Stimulated activated CD4-positive, alpha-beta T cell treated with anti-CD3 and anti-CD28 coated beads, Interleukin-15, amount 100 ng/mL, for 24 hours (primary cell): ENCODE measurements at regions not wholly inside any gene's neighbourhood (a gene's known extent, or its start where the extent isn't known, plus 50 kb on each side); places are given as distances from the start of the nearest gene placed in this dataset.
"Not testable (repeated sequence)": the region's sequence is repeated elsewhere in the genome, so short reads cannot be mapped to it uniquely, and the experiment has no call there.

Experiments
- DNase-seq: peaks from one replicate; pipeline ENCODE4 v3.0.0-alpha.2; 2020

DNA sequence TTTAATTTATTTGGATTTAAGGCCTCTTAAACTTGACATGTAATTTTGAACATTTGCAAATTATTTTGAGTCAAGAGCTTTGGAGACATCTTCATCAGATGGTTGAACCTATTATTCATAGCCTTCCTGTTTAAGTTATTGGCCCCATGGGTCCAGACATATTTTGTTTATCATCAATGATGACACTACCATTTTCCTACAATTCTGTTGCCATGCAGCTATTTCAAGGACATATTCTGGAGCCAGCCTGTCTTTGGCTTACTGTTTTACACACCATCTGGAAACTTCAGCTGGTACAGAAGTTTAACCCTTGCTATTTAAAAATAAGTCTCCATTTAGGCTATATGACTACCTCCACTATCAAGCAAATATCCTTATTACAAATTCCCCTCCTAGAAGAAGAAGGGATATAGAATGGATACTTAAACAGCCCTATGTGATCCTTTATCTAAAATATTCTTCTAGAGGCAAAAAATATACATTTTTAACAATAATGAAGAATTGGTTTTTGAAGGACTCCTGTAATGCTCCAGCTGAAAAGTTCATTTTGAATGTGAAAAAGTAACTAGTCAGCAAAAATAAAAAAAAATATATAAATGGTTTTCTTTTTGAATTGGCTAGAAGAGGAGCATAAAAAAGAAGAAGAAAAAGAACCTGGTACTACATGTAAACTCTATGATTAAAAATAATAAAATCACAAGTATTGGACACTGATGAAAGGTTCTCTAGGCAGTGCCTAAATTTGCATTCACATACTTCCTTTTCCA, 544.0 kb upstream of the HS3ST5 start:
- no peak for DNase-seq

DNA sequence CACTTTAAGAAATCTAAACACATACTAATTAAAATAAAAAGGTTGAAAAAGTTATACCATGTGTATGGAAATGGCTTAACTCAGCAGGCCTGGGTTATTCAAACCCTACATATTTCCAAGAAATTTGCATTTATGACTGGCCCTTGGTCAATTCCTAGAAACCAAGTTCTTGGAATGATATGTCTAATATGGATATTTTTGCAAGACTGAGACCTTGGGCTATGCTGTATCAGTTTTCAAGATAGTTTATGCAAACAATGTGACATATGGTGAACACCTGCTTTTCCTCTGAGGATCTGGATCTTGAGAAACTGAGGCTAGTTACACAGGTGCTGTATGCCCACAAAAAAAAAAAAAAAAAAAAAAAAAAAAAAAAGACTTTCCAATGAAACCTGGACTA, 536.9 kb upstream of the HS3ST5 start:
- no peak for DNase-seq

DNA sequence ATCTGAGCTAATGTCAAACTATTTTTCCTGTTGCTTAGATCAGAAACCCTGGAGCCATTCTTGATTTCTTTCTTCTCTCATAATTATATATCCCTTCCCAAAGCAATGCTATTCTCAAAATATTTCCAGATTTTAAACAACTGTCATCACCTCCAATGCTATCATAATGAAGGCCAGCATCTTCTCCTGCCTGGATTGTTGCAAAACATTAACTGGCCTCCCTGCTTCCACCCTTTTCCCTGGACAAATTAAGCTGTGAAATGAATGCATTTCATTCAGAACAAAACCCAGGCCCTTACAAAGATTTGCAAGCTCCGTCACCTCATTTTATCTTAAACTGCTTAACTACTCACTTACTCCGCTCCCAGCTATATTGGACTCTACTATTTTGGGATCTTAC, 535.3 kb upstream of the HS3ST5 start:
- DNase-seq: no peak

DNA sequence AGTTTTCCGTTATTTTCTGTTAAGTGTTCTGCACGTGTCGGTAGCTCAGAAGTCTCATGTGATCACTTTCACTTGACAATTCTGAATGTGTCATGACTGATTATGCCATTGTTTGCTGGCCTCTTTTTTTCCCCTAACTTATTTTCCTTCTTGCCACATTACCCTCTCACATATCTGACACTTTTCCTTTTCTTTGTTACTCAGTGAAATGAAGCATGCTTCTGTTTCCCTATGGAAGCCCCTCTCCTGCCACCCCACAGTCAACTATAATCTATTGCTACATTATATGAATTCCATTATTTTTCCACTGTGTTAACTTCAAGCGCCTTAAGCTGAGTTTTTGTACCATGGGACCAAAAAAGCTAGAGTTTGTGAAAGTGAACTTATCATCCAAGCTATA, 531.6 kb upstream of the HS3ST5 start:
- no peak for DNase-seq

DNA sequence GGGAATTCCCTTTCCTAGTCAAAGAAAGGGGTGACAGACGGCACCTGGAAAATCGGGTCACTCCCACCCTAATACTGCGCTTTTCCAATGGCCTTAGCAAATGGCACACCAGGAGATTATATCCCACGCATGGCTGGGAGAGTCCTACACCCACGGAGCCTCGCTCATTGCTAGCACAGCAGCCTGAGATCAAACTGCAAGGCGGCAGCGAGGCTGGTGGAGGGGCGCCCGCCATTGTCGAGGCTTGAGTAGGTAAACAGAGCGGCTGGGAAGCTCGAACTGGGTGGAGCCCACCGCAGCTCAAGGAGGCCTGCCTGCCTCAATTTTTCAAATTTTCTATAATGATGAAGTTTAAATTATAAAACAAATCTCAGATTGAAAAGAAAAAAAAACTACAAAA, 522.7 kb upstream of the HS3ST5 start:
- DNase-seq: not testable (repeated sequence)

DNA sequence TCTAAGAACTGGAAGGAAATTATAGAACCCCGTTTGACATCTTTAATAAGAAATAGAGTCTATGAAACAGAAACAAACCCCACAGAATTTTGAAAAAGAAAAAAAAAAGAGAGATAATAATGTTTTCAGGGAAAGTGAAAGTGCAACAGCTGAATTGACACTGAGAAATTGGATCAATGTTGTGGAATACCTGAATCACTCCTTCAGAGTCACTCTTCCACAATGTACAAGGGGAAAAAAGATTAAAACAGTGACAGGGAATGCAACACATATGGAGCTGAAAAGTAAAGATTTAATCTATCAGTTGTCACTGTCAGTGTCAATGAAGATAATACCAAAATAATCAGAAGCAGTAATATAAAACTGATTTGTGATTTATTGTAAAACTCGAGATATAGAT, 520.8 kb upstream of the HS3ST5 start:
- DNase-seq: no peak

DNA sequence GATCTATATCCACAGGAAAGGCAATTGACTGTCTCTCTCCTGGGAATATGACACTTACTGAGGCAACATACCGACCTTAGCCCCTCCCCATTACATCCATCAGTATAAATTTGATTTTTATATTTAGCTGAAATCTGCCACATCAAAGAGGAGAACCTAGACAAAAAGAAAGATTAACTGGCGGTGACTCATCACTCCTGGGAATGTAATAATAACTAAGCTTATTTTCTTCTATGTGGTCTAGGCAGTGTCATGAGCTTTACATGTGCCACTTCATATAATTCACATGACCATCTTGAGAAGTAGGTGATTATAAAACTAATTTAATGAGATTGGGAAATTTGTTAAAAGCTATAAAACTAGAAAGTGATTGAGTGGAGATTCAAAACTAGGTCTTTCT, 520.0 kb upstream of the HS3ST5 start:
- no peak for DNase-seq

DNA sequence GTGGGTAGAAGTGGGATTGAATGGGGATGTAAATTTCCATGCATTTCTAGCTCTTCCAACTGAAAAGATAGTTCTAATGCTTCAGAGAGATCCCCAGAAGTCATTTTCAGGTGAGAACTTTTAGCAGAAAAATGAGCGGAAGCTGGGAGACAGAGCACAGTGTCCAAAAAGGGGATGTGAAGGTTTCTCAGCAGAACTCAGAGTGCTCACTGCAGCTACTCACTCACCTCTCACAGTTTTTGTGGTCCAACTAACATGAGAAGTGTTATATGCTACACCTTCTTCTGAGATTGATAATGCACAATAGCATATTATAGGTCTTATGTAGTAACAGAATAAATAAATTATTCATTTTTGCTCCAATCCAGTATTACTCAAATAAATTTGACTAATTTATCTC, 519.2 kb upstream of the HS3ST5 start:
- no peak for DNase-seq

DNA sequence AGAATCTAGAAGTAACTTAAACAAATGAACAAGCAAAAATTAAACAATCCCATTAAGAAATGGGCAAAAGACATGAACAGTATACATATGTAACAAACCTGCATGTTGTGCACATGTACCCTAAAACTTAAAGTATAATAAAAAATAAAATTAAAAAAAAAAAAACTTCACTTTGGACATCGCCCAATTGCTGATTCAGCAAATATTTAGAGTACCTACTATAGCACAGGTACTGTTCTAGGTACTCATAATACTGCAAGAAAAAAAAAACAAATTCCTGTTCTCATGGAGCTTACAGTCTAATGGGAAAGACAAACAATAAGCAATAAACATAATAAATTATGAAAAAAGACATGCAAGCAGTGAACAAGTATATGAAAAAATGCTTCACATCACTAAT, 501.5 kb upstream of the HS3ST5 start:
- DNase-seq: no peak

DNA sequence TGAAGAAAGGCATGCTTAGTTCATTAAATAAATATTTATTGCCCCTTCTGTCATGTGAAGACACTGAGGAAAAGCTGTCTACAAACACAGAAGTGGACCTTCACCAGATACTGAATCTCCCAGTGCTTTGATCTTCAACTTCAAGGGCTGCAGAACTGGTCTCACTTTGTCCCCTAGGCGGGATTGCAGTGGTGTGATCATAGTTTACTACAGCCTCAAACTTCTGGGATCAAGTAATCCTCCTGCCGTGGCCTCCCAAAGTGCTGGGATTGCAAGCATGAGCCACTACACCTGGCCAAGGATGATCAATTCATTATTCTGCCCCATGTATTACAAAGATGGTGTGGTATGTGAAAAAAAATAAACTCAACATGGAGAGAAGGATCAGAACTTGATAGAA, 496.2 kb upstream of the HS3ST5 start:
- no peak for DNase-seq

DNA sequence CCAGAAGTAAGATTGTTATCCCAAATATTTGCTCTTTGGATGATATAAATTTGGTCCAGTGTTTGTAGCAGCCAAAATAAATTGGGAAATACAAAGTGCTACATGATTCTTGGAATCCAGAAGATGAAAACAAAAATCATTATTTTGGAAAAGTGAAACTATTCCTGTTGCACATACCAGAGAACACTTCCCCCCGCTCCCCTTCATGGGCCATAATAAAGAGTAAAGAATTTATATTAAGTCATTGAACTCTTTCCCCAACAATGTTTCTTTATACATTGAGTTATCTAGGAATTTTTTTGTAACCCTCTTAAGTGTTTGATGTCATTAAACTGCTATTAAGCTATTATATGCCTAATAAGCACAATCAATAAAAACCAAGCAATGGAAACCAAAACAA, 490.4 kb upstream of the HS3ST5 start:
- DNase-seq: no peak

DNA sequence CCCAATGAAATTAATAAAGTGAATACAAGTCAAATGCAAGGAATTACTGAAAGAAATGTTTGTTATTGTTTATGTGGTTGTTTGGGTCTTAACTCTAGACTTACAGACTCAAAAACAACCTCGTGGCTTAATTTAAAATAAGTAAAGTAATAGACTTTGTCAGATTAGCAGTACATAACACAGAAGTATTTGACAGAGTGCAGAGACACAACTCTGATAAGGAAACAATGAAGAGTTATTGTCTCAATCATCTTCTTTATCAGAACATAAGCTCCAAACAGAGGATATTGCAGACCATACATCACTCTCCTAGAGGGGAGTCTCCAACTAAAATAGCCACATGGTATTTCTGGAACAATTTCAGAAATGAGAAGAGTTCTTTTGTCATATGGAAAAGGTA, 487.7 kb upstream of the HS3ST5 start:
- DNase-seq: no peak

DNA sequence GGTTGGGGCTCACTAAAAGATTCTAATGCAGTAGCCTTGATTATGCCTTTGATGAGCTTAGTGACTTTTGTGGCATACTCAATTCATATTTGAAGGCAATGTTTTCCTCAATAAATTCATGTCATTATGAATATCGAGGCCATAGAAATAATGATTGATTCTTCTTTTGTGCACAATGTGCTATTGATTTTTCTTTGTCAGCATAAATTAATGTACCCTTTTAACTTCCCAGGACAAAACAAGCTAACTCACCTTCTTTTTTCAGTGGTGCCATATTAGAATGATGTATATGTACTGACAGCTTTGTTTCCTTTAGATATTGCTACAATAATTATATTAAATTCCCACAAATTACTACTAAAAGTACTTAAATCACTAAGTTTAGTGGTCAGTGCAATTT, 484.3 kb upstream of the HS3ST5 start:
- DNase-seq: no peak

DNA sequence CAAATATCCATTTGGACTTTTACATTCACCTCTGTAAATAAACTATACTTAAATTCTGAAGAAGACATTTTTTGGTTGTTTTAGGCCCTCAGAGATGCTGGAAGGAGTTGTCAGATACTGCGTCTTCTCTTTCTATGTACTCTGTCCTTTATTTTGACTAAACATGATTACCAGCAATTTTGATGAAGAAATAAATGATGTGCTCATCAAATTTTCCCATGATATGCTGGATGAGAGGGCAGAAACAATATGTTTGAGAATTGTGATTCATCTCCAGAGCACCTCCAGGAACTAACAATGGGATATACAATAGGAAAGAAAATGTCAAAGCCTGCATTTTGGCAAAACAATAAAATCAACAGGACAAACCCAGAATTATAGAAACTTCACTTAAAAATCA, 481.6 kb upstream of the HS3ST5 start:
- no peak for DNase-seq

DNA sequence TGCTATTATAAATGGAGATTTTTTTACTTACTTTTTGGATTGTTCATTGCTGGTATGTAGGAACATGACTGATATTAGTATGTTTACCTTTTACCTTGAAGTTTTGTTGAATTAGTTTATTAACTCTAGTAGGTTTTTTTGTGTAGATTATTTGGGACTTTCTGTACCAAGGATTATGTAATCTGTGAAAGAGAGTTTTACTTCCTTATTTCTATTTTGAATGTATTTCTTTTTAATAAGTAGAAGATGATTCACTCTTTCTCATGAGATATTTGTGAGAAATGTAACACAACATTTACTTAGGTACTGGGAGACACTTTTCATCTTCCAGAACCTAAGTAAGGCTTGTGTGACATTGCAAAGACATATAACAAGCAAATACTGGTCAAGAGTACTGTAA, 473.9 kb upstream of the HS3ST5 start:
- no peak for DNase-seq

DNA sequence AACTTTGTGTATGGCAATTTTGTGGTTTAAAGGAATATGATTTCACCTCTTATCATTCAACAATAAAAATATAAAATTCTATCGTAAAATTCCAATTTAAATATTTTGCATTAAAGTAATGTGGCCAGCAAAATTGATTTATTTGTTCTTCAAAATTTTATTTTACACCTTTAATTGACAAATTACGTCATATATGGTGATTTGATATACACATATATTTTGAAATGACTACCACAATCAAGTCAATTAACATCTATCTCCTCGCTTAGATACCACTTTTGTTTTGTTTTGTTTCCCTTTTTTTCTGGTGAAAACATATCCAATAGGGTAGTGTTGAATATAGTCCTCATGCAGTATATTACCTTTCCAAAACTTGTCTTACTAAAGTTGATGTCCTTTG, 467.6 kb upstream of the HS3ST5 start:
- DNase-seq: no peak

DNA sequence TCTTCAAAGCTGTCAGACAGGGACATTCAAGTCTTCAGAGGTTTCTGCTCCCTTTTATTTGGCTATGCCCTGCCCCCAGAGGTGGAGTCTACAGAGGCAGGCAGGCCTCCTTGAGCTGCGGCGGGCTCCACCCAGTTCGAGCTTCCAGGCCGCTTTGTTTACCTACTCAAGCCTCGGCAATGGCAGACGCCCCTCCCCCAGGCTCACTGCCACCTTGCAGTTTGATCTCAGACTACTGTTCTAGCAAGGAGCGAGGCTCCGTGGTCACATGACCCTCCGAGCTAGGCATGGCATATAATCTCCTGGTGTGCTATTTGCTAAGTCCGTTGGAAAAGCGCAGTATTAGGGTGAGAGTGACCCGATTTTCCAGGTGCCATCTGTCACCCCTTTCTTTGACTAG, 462.6 kb upstream of the HS3ST5 start:
- DNase-seq: not testable (repeated sequence)

DNA sequence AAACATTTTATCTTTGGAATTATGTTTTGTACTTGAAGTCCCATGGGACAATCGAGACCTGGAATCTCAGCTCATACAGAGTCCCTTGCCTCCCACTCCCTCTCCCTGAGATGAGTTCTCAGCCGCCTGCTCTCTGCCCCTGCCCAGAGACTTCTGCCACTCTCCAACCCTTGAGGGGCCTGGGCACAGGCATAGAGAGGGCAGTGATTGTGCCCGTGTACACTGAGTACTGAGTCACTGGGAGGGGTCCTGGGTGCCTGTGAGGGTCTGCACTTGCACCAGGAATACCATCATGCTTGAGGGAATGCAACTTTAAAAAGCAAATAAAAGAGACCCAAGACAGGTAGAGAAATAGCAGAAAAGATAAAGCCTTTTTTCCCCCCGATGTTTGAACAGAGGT, 453.8 kb upstream of the HS3ST5 start:
- no peak for DNase-seq

DNA sequence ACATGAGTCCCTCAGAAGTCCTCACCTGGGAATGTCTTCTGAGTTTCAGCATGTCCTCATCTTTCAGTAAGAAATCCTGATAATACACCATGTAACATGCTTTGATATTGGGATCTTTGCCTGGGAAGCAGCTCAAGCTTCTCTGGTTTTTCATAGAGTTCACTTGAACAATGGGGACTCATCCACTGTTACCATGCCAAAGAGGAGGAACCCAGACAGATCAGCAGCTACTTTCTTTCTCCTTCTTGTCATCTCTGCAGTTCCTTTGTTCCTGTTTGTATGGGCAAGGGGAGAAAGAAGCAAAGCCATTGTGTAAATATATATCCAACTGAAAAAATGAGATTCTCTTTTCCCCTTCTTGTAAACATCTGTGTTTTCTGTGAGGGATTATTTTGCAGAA, 450.6 kb upstream of the HS3ST5 start:
- no peak for DNase-seq

DNA sequence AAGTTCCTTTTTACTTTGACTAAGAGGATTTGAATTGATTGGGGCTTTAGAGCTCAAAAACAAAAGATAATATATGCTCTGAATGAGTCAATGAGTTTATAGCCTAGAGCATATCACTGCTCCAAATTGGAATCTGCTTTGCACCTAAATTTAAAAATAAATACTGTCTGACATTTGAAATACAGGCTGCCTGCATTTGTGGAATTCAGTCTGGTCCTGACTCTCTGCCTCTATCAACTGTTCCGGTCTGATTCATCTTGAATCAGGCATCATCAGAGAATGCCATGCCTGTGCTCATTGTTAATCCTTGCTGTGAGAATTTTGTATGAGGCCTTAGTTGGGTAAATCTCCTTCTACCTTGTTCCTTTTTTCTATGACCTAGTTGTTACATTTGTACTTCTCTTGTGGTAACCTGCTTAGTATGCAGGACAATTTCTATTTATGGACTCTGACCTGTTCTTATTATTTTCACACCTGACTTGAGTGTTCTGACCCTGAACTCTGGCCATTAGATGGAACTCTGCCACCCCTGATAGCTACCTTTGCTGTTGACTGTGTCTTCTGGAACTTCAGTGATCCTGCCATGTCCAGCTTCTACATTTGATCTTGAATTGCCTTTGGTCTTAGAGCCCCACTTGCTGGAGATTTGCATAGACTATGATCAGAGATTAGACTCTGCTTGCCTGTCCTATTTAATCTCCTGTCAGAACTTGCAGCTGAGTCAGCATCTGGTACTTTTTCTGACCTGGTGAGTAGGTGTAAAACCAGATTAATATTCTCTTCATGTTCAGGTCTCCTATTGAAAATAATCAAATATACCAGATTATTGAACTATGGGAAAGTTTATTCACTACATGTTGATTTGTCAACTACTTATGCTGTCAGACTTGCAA, 442.7 kb upstream of the HS3ST5 start:
- no peak for DNase-seq

DNA sequence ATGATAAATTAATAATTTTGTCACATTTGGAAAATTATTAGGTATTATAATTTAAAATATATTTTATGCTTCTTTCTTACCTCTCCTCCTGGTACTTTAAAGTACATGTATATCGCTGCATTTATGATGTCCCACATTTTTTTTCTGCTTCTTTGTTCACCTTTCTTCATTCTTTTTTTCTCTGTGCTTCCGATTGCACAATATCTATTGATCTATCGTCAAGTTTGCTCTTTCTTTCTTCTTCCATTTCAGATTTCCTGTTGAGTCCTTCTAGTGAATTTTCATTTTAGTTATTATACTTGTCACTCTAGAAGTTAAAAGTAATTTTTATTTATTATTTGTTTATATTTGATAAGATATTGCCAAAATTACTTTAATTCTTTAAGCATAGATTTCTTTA, 441.0 kb upstream of the HS3ST5 start:
- no peak for DNase-seq

DNA sequence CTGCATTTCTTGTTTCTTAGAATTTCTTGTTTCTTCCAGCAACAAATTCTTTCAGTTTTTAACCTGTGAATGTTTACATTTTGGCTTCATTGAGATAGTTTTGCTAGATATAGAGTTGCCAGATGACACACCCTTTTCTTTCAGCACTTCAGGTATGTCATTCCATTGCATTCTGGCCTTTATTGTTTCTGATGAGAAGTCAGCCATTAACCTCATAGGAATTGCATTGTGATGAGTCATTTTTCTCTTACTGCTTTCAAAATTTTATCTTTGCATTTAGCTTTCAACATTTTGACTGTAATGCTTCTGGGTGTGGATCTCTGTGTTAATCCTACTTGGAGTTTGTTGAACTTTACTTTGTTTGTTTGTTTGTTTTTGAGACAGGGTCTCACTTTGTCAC, 440.3 kb upstream of the HS3ST5 start:
- DNase-seq: no peak

DNA sequence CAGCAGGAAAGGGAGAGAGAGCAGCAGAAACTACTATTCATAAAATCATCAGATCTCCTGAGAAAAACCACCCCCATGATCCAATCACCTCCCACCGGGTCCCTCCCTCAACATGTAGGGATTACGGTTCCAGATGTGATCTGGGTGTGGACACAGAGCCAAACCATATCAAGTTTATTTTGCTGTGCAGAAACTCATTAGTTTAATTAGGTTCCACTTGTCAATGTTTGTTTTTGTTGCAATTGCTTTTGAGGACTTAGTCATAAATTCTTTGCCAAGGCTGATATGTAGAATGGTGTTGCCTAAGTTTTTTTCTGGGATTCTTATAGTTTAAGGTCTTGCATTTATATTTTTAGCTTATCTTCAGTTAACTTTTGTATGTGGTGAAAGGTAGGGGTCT, 422.0 kb upstream of the HS3ST5 start:
- DNase-seq: no peak

DNA sequence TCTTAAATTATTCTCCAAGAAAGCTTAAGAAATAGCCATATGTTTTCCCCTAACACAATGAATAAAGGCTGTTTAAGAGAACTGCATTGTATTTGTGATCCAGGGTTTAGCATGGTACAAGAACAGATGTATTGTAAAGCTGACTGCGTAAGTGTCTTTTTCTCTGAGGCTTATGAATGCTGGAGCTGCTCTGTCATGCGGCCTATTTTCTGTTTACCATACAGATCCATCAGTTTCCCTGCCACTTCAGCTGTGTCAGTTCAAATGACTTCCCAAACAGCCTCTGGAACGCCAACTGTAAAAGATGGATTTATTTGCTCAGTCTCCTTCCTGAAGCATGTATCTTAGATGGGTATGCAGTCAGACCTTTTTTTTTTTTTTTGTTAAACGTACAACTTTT, 419.3 kb upstream of the HS3ST5 start:
- no peak for DNase-seq
